Ascending aorta (tissue), 2 donors: ENCODE measurements at regions not wholly inside any gene's neighbourhood (a gene's known extent, or its start where the extent isn't known, plus 50 kb on each side); places are given as distances from the start of the nearest gene placed in this dataset.
"Not testable (repeated sequence)": the region's sequence is repeated elsewhere in the genome, so short reads cannot be mapped to it uniquely, and the experiment has no call there.

Source experiments
- DNase-seq, 2 donors: peaks; one replicate each; pipeline ENCODE4 v3.0.0-alpha.2; 2019; ENCODE audit warnings: low spot score in 2 of 2
- H3K27ac ChIP-seq, 2 donors: fragments of 200-600 bp; sonication (generic); one replicate each; pipeline ENCODE4 v1.5.1; 2016 to 2017; ENCODE audit warnings: mild to moderate bottlenecking in 1 of 2
- H3K27me3 ChIP-seq: fragments of 200-600 bp; sonication (generic); one replicate; pipeline ENCODE4 v1.5.1; 2017
- H3K36me3 ChIP-seq, 2 donors: fragments of 200-600 bp; sonication (generic); one replicate each; pipeline ENCODE4 v1.5.1; 2016
- H3K4me1 ChIP-seq, 2 donors: fragments of 200-600 bp; sonication (generic); one replicate each; pipeline ENCODE4 v1.5.1; 2016 to 2017; ENCODE audit warnings: mild to moderate bottlenecking in 1 of 2
- H3K4me3 ChIP-seq, 2 donors: fragments of 200-600 bp; sonication (generic); one replicate each; pipeline ENCODE4 v1.5.1; 2016 to 2017; ENCODE audit warnings: mild to moderate bottlenecking in 1 of 2
- H3K9me3 ChIP-seq, 2 donors: fragments of 200-600 bp; sonication (generic); one replicate each; pipeline ENCODE4 v1.5.1; 2016
- CTCF ChIP-seq, 3 experiments: fragments of 200-600 bp in 2 of 3; fragments of 450-650 bp in 1 of 3; sonication (generic) in 2 of 3; IDR thresholded peaks; one replicate each; pipeline ENCODE4 v1.5.1; 2016 to 2019; ENCODE audit warnings: antibody characterized with exemption in 3 of 3, mild to moderate bottlenecking in 1 of 3, moderate library complexity in 1 of 3
- intact Hi-C: fragments of 100-400 bp; cut with DNase I; formaldehyde crosslinking; loops from one replicate; pipeline ENCODE4 v1.15.1; 2023

- peak in 1 of 2 donors; percentile 91 for DNase-seq
- no peak for TF ChIP-seq CTCF (IDR thresholded peaks at IDR 0.05)
- peaks cover 5 to 17% of the 10 kb centered on the region in 2 donors for H3K4me1 ChIP-seq
- H3K36me3 ChIP-seq, result no peaks in the 10 kb centered on the region
- no peaks in the 10 kb centered on the region for H3K27me3 ChIP-seq
- H3K27ac ChIP-seq, result peak overlapping the region; percentile 83 to 88
- no peak overlapping the region for H3K4me3 ChIP-seq
- intact Hi-C loops, result loop anchor here (2.0 kb wide), 1 partner anchor 66 kb away; the partner anchor contains the start of gene RHOU
- H3K9me3 ChIP-seq, result no peaks in the 10 kb centered on the region
Observed at GRCh38 chr1:228669242-228669585, 66.1 kb upstream of the RHOU start.

- H3K4me3 ChIP-seq, H3K27me3 ChIP-seq, H3K9me3 ChIP-seq, DNase-seq, H3K27ac ChIP-seq, intact Hi-C loops, H3K36me3 ChIP-seq: not testable (repeated sequence)
- H3K4me1 ChIP-seq, result peaks cover 0 to 13% of the 10 kb centered on the region in 2 donors
Observed at GRCh38 chr1:228681076-228681565, 54.2 kb upstream of the RHOU start.

GRCh38 chr1:228683428-228683827 is 51.9 kb upstream of the RHOU start:
- H3K36me3 ChIP-seq, result no peaks in the 10 kb centered on the region
- no peak for TF ChIP-seq CTCF (IDR thresholded peaks at IDR 0.05)
- peaks cover 0 to 13% of the 10 kb centered on the region in 2 donors for H3K4me1 ChIP-seq
- no peak overlapping the region for H3K27ac ChIP-seq
- no peaks in the 10 kb centered on the region for H3K27me3 ChIP-seq
- intact Hi-C loops, result no loop called here
- H3K4me3 ChIP-seq, result no peak overlapping the region
- no peaks in the 10 kb centered on the region for H3K9me3 ChIP-seq
- DNase-seq, result no peak

GRCh38 chr1:228684607-228685006 is 50.7 kb upstream of the RHOU start:
- Histone ChIP-seq H3K27ac (peak overlapping the region; percentile 74 to 77), H3K4me3 (peak overlapping the region in 1 of 2 donors; percentile 42)

GRCh38 chr1:228685081-228685660 is 50.1 kb upstream of the RHOU start:
- Histone ChIP-seq H3K4me1 (peaks cover 0 to 13% of the 10 kb centered on the region in 2 donors), H3K27me3 (no peaks in the 10 kb centered on the region), H3K36me3 (no peaks in the 10 kb centered on the region), H3K9me3 (no peaks in the 10 kb centered on the region), H3K27ac (peak overlapping the region; percentile 74 to 77), H3K4me3 (peak overlapping the region in 1 of 2 donors; percentile 42)
- intact Hi-C loops, result no loop called here
- TF ChIP-seq CTCF (IDR thresholded peaks at IDR 0.05), result no peak
- DNase-seq, result no peak

More at GRCh38 chr1:228684607-228685006, 50.7 kb upstream of the RHOU start:
- Histone ChIP-seq H3K9me3 (no peaks in the 10 kb centered on the region), H3K4me1 (peaks cover 0 to 13% of the 10 kb centered on the region in 2 donors), H3K36me3 (no peaks in the 10 kb centered on the region), H3K27me3 (no peaks in the 10 kb centered on the region)
- intact Hi-C loops, result no loop called here
- TF ChIP-seq CTCF (IDR thresholded peaks at IDR 0.05), result no peak
- DNase-seq, result no peak
